A172 (cell line): ENCODE measurements at regions not wholly inside any gene's neighbourhood (a gene's known extent, or its start where the extent isn't known, plus 50 kb on each side); places are given as distances from the start of the nearest gene placed in this dataset.

ENCODE experiments used
- DNase-seq: peaks from one replicate; pipeline ENCODE4 v3.0.0-alpha.2; 2015; ENCODE audit warnings: low spot score

DNA sequence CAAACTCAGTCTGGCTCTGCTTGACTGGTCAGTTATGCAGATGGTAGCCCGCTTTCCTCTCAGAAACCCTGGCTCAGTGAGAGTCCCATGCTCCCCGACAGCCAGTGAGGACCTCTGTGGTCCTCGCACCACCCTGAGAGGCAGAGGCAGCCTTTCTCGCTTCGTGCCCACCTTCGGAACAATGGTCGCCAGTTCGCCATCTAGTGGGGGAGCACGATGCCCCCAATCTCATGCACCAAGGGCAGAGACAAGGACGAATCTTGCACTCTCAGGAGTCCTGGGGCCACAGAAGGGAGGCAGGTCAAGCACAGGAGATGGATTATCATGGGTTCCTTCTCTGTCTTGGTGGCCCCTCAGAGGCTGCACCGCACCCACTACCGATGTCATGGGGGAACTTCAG is 75.2 kb downstream of the RHCG start:
- DNase-seq: no peak

DNA sequence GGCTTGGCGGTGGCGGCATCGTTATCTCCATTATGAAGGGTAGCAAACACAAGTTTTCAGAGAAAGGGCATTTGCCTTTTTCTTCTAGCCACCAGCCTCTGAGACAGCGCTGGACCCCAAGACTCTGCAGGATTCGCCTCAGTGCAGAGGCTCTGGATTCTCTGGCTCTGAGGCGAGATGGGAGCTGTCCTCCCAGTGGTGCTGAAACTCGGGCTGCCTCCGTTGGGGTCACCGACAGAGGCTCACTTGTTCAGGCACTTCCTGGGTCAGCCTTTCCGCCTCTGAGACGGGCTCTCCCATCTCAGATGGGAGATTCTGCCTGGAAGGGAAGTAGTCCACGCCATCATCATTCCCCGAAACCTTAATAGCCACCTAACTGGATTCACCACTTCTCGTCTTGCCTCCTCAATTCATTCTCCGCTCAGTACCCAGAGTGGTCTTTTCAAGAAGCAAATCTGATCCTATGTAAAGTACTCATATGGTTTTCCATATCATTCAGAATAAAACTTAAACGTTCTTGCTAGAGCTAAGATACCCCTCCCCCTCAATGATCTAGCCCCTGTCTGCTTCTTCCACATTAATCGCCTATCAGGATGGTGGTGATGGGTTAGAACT is 76.9 kb downstream of the RHCG start:
- DNase-seq: peak; percentile 28

DNA sequence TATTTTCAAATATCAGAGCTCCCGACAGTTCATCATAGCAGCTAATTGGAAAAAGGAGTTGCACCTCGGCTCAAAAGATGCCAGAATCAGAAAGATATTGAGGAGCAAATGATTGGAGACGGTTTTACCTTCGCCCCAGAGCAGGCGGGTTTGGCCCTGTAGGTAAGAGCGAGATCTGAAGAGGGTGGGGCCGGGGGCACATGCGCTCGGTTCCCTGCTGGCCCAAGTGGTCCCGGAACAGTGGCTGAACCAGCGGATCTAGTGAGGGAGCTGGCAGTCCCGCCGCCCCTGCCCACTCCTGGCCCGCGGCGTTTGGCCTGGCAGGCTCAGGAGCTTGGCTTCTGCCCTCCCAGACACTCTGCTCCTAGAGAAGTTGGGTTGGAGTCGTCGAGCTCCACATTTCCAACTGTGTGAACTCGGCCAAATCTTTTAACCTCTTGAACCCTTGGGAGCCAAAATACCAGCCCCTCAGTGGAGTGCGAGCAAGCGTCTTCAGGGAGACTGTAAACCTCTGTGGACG is 79.1 kb downstream of the RHCG start:
- no peak for DNase-seq

DNA sequence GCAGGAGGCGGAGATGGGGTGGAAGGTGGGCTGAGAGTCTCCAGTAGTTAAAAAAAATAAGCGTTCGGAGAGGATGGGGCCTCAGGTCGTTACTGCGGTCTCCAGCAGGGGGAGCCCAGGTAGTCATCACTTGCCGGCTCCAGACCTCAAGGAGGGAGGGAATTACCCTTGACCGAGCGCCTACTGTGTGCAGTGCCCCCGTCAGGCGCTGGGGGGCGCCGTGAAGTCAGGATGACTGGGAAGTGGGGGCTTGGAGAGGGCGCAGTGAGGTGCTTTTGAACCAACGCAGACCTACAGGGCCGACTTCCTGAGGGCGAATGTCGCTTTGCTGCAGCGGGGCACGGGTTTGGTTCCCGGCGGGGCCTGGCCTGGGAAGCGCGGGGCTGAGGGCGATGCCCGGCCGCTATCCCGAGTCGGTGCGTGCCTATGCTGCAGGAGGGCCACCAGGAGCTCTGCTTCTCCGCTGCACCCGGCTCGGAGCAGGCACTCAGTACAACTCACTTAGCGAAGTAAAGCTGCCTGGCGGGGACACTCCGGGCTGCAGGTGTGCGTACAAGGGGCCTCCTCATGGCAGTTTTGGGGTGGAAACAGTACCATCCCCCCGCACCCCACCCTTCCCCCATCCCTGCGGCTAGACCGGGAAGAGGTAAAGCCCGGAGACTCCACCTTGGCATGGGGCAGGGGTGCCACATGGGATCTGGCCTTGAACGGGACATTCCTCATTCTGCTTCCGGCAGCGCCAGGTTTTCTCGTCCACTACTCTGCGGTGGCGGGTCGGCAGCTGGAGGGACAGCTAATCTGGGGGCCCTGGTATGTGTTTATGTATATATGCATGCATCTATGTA is 79.8 kb downstream of the RHCG start:
- peak; percentile 75 for DNase-seq

DNA sequence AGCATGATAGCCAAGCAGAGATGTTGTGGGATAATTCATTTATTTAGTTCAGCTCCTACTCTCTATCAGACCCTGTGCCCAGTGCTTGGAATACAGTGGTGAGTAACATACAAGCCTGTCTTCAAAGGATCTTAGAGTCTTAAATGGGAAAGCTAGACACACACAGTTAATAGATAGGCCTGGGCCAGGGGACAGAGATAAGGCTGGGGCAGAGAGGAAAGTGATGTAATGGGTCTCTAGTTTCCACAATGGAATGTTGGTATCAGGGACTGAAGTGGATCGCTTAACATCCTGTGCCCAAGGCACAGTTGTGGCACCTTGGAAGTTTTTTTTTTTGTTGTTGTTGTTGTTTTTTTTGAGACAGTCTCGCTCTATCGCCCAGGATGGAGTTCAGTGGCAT is 79.9 kb upstream of the POLG start:
- DNase-seq: no peak

DNA sequence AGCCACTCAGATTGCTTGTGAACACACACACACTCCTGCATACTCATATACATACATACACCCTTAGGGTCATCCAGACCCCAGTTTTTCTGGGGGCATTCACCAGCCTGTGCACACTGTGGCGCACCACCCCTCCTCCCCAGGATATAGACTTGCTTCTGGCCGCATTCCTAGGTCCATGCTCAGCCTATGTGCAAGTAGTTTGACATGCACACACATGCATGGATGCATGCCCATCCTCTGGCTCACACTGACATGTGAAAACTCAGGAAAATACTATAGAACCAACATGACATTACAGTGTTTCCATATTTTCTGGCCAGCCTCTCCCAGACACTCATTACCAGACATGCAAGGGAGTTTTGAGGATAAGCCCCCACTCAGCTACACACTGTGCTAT is 79.3 kb upstream of the POLG start:
- no peak for DNase-seq

DNA sequence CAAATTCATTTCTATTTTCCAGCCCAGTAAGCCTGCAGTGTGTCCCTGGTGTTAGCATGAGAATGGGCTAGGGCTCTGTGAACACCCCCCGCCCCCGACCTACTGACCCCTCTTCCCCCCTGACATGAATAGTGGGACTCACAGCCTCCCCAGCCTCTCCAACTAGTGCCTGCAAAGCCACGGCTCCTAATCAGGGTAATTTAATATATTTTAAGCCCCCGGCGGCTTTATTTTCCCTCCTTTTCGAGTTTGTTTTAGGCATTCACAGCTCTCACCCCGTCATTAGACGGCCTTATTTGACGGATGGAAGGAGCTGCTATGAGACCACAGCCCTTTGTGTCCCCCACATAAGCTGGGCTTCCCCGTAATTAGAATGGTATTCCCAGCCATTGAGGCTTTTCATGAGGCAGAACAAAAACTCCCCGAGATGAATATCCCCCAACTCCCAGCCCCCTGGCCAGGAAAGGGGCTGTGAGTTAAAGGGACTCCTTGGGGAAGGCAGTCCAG is 78.3 kb upstream of the POLG start:
- no peak for DNase-seq

DNA sequence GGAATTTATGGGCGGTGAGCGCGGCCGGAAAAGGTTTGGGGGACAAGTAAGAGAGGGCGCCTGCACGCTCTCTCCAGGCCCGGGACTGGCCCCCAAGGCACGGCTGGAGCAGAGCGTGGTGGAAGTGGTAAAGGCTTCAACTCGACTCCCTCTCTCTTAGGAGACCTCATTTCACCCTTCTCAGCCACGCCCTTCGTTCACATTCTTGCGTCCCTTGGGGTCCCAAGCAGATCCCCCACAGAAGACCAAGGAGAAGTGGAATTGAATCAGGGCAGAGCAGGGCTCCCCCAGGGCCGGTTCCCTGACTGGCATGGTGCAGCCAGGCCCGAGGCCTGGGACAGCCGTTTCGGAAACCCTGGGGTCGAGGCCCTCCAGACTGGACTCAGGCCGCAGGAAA is 75.4 kb upstream of the POLG start:
- no peak for DNase-seq

DNA sequence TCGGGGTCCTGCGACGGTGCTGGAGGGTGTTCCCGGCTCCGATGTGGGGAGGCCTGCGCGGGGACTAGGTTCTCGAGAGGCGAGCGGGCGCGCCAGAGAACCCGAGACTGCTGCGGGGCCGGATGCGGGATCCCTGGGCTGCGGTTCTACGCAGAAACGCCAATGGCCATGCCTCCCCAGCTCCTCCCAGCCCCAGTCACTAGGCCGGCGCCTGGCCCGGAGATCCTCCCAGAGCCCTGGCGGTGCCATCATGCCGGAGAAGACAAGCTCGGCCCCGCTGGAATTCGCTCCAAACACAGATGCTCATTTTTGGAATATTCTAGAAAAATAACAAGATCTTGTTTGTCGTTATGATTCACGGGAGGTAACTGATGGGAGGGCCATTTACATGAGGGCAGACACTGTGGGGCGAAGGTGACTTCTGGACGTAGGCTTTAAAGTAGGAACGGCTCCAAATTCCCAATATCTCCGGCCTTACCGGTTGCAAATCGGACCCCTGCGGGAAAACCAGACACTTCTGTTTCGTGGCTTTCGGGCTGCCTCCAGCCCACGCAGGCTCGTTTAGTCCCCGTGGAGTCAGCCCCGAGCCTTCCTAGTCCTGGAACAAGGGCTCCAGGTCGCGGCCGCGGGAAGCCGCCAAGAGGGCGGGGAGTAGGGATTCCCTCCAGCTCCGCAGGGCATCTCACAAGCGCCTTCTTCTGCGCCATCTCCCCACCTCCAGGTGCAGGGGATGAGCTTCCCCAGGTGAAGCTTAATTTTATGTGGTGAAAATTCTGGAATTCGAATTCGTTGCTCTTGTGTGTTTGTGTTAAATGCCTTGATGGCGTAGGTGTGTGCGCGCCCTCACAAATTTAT is 74.8 kb upstream of the POLG start:
- DNase-seq: no peak

DNA sequence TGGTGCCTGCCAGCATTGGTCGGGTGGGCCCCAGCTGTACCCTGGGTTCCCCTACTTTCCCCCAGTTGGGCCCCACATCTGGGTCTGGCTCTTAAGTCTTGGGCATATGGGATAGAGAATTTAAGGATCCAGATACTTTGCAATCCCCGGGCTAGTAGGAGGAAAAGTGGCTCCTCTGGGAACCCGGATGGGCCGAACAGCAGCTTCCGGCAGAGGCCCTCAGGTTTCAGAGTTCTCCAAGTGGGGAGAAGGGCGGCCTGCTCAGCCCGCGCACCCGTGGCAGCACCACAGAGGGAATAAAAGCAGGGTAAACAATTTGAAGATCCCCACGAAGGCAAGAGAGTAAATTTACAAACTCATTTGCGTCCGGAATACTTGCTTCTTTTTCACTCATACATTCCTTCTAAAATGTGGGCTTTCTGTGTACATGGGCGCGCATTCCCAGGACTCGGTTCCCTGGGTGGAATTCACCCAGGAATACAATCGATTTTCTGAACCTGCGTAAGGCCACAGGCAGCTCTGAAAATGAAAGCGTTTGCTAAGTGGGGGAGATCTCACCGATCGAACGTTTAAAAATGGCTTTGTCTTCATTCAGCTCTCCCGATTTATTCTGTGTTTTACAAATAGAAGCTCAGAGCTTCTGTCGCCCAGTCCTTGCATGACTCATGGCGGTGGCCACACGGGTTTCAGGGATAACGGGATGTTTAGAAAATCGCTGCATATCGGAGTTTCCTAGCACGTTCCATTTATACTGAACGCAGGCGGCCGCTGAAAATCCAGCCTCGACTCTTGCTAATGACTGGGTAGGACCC is 74.0 kb upstream of the POLG start:
- DNase-seq: no peak

DNA sequence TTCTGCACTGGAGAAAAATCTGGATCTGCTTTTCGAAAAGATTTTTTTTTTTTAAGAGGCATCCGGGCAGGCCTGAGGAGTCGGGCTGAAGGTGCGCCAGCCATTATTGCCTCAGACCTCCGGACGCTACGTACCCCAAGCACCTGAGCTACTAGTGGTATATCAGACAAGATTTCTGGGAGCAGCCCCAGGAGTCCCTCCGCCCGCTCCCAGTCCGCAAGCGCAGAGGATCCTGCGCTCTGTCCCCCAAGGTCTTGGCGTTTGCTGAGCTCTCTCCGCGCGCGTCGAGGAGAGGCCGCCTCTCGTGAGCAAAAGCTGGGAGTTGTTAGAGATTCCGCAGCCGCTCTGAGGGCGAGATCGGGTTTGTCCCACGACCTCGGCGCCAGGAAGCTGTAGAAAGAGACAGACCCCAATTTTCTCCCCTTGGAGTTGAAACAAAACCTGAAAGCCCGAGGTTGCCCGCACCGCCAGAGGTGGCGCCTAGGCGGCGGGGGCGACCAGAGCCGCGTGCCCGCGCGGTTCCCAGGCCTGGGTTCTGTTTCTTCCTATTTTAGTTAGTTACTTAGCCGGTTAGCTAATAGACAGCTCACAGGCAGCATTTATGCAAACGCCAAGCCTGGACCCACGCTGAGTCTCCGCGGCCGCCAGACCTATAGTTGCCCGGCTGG is 72.5 kb upstream of the POLG start:
- no peak for DNase-seq

DNA sequence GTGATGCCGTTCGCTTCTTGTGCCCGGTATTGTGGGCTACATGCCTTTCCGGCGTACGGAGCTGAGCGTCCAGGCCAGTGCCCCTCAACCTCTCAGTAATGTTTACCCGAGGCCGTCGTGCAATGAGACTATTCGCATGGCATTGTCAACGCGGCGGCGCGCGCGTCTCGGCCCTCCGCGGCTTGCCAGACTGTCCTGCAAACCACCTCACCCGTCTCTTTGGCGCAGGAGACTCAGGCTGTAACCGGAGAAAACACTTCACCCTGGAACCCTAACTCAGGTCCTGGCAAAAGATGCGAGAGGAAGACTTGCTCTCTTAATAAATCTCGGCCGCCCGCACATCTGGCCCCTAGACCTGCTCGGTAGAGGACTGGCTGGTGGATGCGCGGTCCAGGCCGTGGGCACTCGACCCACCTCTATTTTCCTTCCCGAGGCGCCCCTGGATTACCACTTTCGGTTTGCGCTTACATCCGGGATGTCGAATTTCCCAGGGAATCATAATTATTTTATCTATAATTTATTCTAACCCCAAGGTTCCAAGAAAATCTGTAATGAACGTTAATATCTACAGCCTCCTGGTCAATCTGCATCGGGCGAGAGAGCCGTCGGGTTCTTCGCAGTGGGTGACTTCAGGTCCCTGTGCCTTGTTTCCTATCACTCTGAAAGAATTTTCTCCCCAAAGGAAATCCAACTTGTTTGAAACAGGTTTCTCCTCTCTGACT is 71.8 kb upstream of the POLG start:
- no peak for DNase-seq

DNA sequence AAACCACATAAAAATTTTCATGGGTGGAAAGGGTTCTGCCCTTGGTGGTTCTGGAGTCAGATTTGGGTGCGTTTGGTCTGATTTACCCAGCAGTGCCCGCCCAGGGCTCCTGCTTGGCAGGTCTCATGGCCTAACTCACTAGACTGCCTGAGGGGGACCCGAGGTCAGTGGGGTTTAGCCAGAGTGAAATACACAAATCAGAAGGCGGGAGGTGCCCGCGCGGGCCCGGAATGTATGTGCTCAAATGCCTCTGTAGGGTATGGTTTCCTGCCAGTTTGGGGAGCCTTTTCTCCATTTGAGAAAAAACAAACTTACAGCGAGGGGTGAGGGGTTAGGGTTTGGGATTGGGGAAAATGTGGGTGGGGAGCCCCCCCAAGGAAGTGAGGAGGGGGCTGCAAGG is 70.9 kb upstream of the POLG start:
- no peak for DNase-seq

DNA sequence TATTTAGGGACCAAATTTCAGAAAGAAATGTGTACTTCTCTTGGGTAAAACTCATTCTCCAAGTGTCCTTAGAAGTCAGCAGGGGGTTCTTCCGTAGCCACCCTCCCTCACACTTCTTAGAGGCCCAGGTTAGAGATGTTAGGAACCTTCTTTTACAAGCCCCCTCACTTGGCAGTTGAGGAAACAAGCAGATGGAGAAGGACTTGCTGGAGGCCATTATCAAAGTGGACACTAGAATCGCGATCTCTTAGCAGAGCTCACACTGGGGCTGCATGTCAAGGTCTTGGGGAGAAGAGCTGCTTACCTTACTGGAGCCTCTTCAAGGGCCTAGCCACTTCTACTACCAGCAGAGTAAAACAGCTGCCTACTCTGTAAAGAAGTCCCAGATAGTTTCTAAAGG is 69.4 kb upstream of the POLG start:
- no peak for DNase-seq

DNA sequence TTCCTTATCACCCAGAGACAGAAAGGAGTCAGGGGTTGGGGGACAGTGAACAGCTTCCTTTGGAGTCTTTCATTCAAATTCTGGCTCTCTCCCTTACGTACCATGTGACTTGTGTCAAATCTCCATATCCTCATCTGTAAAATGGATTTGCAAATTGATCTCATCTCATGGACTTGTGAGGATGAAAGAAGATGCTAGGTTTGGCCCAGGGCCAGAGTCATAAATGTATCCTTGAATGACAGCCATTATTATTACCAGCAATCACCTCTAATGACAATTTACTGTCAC is 67.8 kb upstream of the POLG start:
- DNase-seq: no peak

DNA sequence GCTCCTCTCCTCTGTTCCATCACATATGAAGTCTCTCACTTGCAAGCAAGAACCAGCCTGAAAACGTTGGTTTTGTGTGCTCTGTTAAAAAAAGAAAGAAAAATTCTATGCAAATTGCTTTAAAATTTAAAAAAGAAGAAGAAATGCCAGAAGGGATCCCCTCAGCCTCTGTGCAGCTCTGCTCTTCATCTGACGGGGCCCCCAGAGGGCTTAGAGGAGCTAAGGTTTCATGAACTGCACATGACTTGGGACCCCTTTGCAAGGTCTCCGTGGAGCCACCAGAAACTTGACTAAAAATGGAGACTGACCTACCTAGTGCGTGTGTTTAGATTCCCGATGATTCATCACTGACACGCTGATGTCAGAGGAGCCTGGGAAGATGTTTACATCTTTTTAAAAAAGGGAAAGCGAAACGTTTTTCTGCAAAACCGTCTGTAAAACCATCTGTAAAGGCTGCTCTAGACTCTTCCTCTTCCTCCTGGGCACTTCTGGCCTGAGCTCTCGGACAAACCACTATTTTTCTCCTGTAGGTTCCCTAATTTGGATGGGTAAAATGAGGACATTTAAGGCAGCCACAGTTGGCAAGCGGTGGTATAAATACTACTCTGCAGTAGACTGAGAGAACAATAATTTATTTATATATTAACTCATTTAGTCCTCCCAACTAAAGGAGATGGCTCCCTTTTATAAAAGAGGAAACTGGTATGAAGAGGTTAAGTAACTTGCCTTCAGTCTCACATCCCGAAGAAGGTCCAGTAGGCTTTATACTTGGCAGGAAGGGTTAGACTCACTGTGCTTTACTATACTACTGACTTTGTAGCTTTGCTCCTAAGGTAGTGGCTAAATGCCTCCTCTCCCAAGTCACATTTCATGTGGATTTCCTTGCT is 67.2 kb upstream of the POLG start:
- DNase-seq: peak; percentile 35

DNA sequence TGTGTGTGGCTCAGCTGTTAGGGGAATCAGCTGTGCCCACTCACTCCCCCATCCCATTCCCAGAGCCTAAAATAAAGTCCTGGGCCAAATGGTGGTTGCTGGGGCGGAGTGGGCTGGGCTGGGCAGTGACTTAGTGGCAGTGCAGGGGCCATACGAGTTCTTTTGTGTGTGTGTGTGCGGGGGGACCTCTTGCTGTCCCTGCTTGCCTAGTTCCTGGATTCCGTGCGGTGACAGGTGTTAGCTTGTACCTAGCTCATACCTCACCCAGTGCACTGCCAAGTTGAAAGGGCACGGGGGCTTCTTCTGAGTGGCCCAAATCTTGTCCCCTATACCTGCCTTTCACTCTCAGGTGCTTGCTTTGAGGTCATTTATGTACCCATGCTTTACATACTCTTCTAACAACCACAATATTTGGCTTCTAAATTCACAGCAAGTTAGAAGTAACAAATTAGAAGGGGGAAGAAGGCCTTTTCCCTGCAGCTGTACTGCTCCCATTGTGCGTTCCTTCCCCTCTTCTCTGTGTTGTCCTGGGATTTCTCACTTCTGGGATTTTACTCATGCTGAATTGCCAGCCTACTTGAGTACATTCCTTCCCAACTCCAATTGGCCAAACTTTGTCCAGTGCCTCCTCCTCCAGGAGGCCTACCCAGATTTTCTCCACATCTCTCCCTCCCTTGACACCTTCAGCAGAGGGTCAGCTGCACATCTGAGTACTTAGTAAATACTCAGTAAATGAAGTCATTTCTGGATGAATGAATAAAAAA is 66.3 kb upstream of the POLG start:
- no peak for DNase-seq

DNA sequence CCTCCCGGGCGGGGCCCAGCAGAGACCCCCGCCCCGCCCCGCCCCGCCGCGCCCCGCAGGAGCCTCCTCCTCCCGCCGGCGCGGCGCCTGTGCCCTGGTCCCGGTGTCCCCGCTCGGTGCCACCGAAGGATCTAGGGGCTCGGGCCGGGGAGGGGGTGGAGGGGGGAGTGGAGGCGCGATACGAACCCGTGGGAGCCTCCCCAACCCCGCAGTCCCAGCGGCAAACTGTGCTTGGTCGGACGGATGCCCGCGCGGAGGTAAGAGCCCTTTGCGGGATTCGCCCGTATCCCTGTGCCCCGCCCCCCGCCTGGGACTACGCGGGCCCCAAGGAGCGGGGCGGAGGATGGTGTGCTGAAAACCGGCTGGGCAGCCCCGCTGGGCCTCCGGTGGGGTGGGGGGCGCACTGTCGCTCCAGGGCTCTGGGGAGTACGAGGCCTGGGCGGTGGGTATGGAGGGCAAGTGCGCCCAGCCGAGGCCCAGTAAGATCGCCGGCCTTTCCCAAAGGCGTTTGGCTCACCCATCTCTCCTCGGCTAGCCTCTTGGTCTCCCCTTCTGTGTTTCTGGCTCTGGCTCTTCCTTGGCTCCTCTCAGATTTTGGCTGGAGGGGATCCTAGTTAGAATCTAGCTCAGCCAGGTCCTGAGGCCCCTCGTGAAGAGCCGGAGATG is 65.6 kb upstream of the POLG start:
- DNase-seq: no peak
